ENCODE measurements at regions not wholly inside any gene's neighbourhood (a gene's known extent, or its start where the extent isn't known, plus 50 kb on each side); places are given as distances from the start of the nearest gene placed in this dataset.

DNA sequence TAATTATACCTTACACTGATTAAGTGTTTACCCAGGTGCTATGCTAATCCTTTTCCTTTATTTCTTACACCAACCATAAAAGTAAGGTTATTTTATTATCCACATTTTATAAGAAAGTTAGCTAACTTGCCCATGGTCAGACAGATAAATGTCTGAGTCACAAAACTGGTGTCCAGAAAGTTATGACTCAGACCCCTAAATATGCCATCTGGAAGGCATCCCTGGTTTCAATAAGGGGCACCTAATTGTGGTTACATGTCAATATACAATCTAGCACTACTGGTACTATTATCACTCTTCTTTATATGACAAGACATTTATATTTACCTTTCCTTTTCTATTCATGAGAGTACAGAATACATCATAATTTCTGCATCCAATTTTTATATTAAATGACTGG lies 496.5 kb upstream of the ADGRL2 start:
- H3K4me1 ChIP-seq: no peaks in the 10 kb centered on the region
- ATAC-seq (no peak), DNase-seq (no peak)
- H3K36me3 ChIP-seq: no peaks in the 10 kb centered on the region
- no peak overlapping the region for H3K27ac ChIP-seq
- no peak overlapping the region for H3K4me3 ChIP-seq
- H3K27me3 ChIP-seq: no peaks in the 10 kb centered on the region
- TF ChIP-seq, protein P1, sequence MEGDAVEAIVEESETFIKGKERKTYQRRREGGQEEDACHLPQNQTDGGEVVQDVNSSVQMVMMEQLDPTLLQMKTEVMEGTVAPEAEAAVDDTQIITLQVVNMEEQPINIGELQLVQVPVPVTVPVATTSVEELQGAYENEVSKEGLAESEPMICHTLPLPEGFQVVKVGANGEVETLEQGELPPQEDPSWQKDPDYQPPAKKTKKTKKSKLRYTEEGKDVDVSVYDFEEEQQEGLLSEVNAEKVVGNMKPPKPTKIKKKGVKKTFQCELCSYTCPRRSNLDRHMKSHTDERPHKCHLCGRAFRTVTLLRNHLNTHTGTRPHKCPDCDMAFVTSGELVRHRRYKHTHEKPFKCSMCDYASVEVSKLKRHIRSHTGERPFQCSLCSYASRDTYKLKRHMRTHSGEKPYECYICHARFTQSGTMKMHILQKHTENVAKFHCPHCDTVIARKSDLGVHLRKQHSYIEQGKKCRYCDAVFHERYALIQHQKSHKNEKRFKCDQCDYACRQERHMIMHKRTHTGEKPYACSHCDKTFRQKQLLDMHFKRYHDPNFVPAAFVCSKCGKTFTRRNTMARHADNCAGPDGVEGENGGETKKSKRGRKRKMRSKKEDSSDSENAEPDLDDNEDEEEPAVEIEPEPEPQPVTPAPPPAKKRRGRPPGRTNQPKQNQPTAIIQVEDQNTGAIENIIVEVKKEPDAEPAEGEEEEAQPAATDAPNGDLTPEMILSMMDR (IDR thresholded peaks at IDR 0.05): no peak
- H3K9me3 ChIP-seq: no peaks in the 10 kb centered on the region
- intact Hi-C loops (cut with DNase I): loop anchor here in 5 of 10 donors (10.0 kb wide), 5 partner anchors 241 to 501 kb away; partner anchors contain the start of gene ADGRL2 (in 3 of the 5)

DNA sequence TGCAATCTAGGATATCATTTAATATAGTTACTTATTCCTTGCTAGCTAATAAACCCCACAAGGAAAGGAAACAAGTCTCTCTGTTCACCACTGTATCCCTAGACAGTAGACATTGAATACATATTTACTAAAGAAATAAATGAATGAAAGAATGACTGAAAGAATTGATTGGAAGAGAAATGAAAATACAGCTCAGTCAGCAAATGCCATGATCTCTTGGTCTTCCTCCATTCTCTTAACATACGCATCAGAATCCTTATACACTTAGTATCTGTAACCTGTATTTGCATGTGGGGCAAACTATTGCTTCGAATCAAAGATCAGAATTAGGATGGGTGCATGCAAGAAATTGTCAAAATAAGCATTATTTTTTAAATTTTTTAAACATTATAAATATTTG lies 500.8 kb upstream of the ADGRL2 start:
- no peak for DNase-seq
- no peak for ATAC-seq
- intact Hi-C loops (cut with DNase I): loop anchor here in 5 of 10 donors (10.0 kb wide), 5 partner anchors 245 to 505 kb away; partner anchors contain the start of gene ADGRL2 (in 3 of the 5)
- H3K4me3 ChIP-seq: no peak overlapping the region
- no peaks in the 10 kb centered on the region for H3K27me3 ChIP-seq
- TF ChIP-seq, protein P1 (IDR thresholded peaks at IDR 0.05): no peak
- H3K9me3 ChIP-seq: no peaks in the 10 kb centered on the region
- H3K4me1 ChIP-seq: no peaks in the 10 kb centered on the region
- H3K36me3 ChIP-seq: no peaks in the 10 kb centered on the region
- H3K27ac ChIP-seq: no peak overlapping the region
- 94 to 96% methylated on average over 2 of the region's 2 CpGs for WGBS, 2 donors

- intact Hi-C loops (cut with DNase I): no loop called here
- 86 to 96% methylated on average over 3 of the region's 3 CpGs for WGBS, 2 donors
- TF ChIP-seq, protein P1 (IDR thresholded peaks at IDR 0.05): no peak
- DNase-seq (no peak), ATAC-seq (no peak)
- Histone ChIP-seq H3K36me3 (no peaks in the 10 kb centered on the region), H3K4me3 (no peak overlapping the region), H3K27ac (no peak overlapping the region), H3K27me3 (no peaks in the 10 kb centered on the region), H3K4me1 (no peaks in the 10 kb centered on the region), H3K9me3 (no peaks in the 10 kb centered on the region)
Observed at GRCh38 chr1:81298266-81298665, 502.5 kb upstream of the ADGRL2 start.

- no peaks in the 10 kb centered on the region for H3K4me1 ChIP-seq
- ATAC-seq: no peak
- no peak for DNase-seq
- no peaks in the 10 kb centered on the region for H3K9me3 ChIP-seq
- TF ChIP-seq, protein P1 (IDR thresholded peaks at IDR 0.05): no peak
- WGBS, 2 donors: 64 to 68% methylated on average over 1 of the region's 1 CpG
- H3K27ac ChIP-seq: no peak overlapping the region
- H3K36me3 ChIP-seq: no peaks in the 10 kb centered on the region
- H3K4me3 ChIP-seq: no peak overlapping the region
- no peaks in the 10 kb centered on the region for H3K27me3 ChIP-seq
- intact Hi-C loops (cut with DNase I): no loop called here
Observed at GRCh38 chr1:81296601-81297000, 504.1 kb upstream of the ADGRL2 start.
